Trophoblast cell (in vitro differentiated cells and primary cell): ENCODE measurements at regions not wholly inside any gene's neighbourhood (a gene's known extent, or its start where the extent isn't known, plus 50 kb on each side); places are given as distances from the start of the nearest gene placed in this dataset.
"Not testable (repeated sequence)": the region's sequence is repeated elsewhere in the genome, so short reads cannot be mapped to it uniquely, and the experiment has no call there.

Experiments used
- DNase-seq, 2 donors: peaks; one replicate each; pipeline ENCODE4 v3.0.0-alpha.2; 2016
- H2AFZ ChIP-seq: 2 replicates; pipeline ENCODE4 v1.6.1; 2013; ENCODE audit warnings: low read length, moderate library complexity, mild to moderate bottlenecking; ENCODE audit not compliant: insufficient read depth, poor library complexity
- H2AK5ac ChIP-seq: 2 replicates; pipeline ENCODE4 v1.6.1; 2013; ENCODE audit warnings: mild to moderate bottlenecking, low read length
- H2BK120ac ChIP-seq: 2 replicates; pipeline ENCODE4 v1.6.1; 2013; ENCODE audit warnings: low read length, mild to moderate bottlenecking, moderate library complexity; ENCODE audit not compliant: insufficient read depth, poor library complexity
- H2BK12ac ChIP-seq: 2 replicates; pipeline ENCODE4 v1.6.1; 2013; ENCODE audit warnings: mild to moderate bottlenecking, low read length, moderate library complexity
- H2BK5ac ChIP-seq: 2 replicates; pipeline ENCODE4 v1.6.1; 2013; ENCODE audit warnings: low read length, low read depth, moderate library complexity, mild to moderate bottlenecking; ENCODE audit not compliant: poor library complexity
- H3K14ac ChIP-seq: 2 replicates; pipeline ENCODE4 v1.6.1; 2013; ENCODE audit warnings: mild to moderate bottlenecking, low read length
- H3K18ac ChIP-seq: 2 replicates; pipeline ENCODE4 v1.6.1; 2013; ENCODE audit warnings: mild to moderate bottlenecking, low read length
- H3K23ac ChIP-seq: 2 replicates; pipeline ENCODE4 v1.6.1; 2013; ENCODE audit warnings: low read length
- H3K27ac ChIP-seq: 2 replicates; pipeline ENCODE4 v1.5.1; 2013; ENCODE audit warnings: low read depth, mild to moderate bottlenecking, inconsistent platforms, low read length, moderate library complexity
- H3K27me3 ChIP-seq: 2 replicates; pipeline ENCODE4 v1.6.1; 2013; ENCODE audit warnings: inconsistent platforms, mild to moderate bottlenecking, low read length, moderate library complexity; ENCODE audit not compliant: insufficient read depth
- H3K36me3 ChIP-seq, 2 experiments: 1 replicate in 1 of 2; 2 replicates in 1 of 2; pipeline ENCODE4 v1.6.1; 2013; ENCODE audit warnings: low read length in 2 of 2, mild to moderate bottlenecking in 2 of 2, moderate library complexity in 1 of 2; ENCODE audit not compliant: insufficient read depth in 2 of 2, control insufficient read depth in 1 of 2
- H3K4ac ChIP-seq: 2 replicates; pipeline ENCODE4 v1.6.1; 2013; ENCODE audit warnings: low read depth, mild to moderate bottlenecking, low read length, moderate library complexity
- H3K4me1 ChIP-seq, 2 experiments: 1 replicate in 1 of 2; 2 replicates in 1 of 2; pipeline ENCODE4 v1.6.1; 2013; ENCODE audit warnings: low read length in 2 of 2, mild to moderate bottlenecking in 2 of 2, moderate library complexity in 1 of 2; ENCODE audit not compliant: insufficient read depth in 2 of 2, control insufficient read depth in 1 of 2
- H3K4me2 ChIP-seq: 2 replicates; pipeline ENCODE4 v1.6.1; 2013; ENCODE audit warnings: inconsistent platforms, mild to moderate bottlenecking, low read length, moderate library complexity
- H3K4me3 ChIP-seq: 2 replicates; pipeline ENCODE4 v1.5.1; 2013; ENCODE audit warnings: mild to moderate bottlenecking, low read depth, low read length, inconsistent platforms
- H3K79me1 ChIP-seq: one replicate; pipeline ENCODE4 v1.6.1; 2013; ENCODE audit warnings: low read length
- H3K79me2 ChIP-seq: 2 replicates; pipeline ENCODE4 v1.6.1; 2013; ENCODE audit warnings: low read length, mild to moderate bottlenecking; ENCODE audit not compliant: control insufficient read depth, insufficient read depth, poor library complexity
- H3K9ac ChIP-seq: 2 replicates; pipeline ENCODE4 v1.6.1; 2013; ENCODE audit warnings: mild to moderate bottlenecking, low read length
- H3K9me3 ChIP-seq: 2 replicates; pipeline ENCODE4 v1.6.1; 2013; ENCODE audit warnings: low read depth, mild to moderate bottlenecking, control low read depth, inconsistent platforms, low read length; ENCODE audit not compliant: insufficient read depth
- H4K12ac ChIP-seq: 2 replicates; pipeline ENCODE4 v1.6.1; 2013; ENCODE audit warnings: low read depth, mild to moderate bottlenecking, low read length, moderate library complexity
- H4K8ac ChIP-seq: 2 replicates; pipeline ENCODE4 v1.6.1; 2013; ENCODE audit warnings: low read depth, mild to moderate bottlenecking, low read length, moderate library complexity
- H4K91ac ChIP-seq: one replicate; pipeline ENCODE4 v1.6.1; 2013; ENCODE audit warnings: low read depth, mild to moderate bottlenecking, low read length, moderate library complexity
- WGBS: extraction: QIAGEN DNeasy Blood & Tissue Kit; methylation state at CpG from one replicate; pipeline ENCODE4 v1.1.7; 2013; ENCODE audit warnings: missing lambda C conversion rate; ENCODE audit not compliant: insufficient read length, insufficient coverage; ENCODE audit errors: extremely low coverage; 5-methylcytosine and 5-hydroxymethylcytosine counted together

GRCh38 chr3:176840641-176841286 is 356.5 kb downstream of the TBL1XR1 start:
- H2BK12ac ChIP-seq = no peak overlapping the region

GRCh38 chr3:176839901-176840300 is 357.4 kb downstream of the TBL1XR1 start:
- no peak overlapping the region for H3K14ac ChIP-seq

More at GRCh38 chr3:176840641-176841286, 356.5 kb downstream of the TBL1XR1 start:
- Histone ChIP-seq H3K79me2 (no peaks in the 10 kb centered on the region), H3K4me3 (no peak overlapping the region), H3K14ac (no peak overlapping the region), H4K91ac (no peak overlapping the region), H2AK5ac (no peak overlapping the region), H3K27ac (no peak overlapping the region), H2AFZ (no peak overlapping the region), H3K18ac (no peak overlapping the region), H3K4ac (no peak overlapping the region), H3K23ac (no peak overlapping the region), H2BK5ac (no peak overlapping the region), H3K4me1 (no peaks in the 10 kb centered on the region), H3K9me3 (no peaks in the 10 kb centered on the region), H3K9ac (no peak overlapping the region), H3K79me1 (no peaks in the 10 kb centered on the region), H2BK120ac (no peak overlapping the region), H3K27me3 (no peaks in the 10 kb centered on the region), H3K36me3 (no peaks in the 10 kb centered on the region), H3K4me2 (no peak overlapping the region), H4K8ac (no peak overlapping the region), H4K12ac (no peak overlapping the region)
- no peak for DNase-seq
- WGBS = no CpG with 5 or more reads among the region's 8 CpGs

GRCh38 chr3:176839466-176839865 is 357.8 kb downstream of the TBL1XR1 start:
- no peak overlapping the region for H3K4me2 ChIP-seq
- H3K18ac ChIP-seq = no peak overlapping the region
- no peaks in the 10 kb centered on the region for H3K4me1 ChIP-seq
- no peak overlapping the region for H2AK5ac ChIP-seq
- H3K79me2 ChIP-seq = no peaks in the 10 kb centered on the region
- H3K36me3 ChIP-seq = no peaks in the 10 kb centered on the region
- no peak overlapping the region for H3K23ac ChIP-seq
- H3K4me3 ChIP-seq = no peak overlapping the region
- no peak overlapping the region for H4K8ac ChIP-seq
- no peaks in the 10 kb centered on the region for H3K27me3 ChIP-seq
- no peak overlapping the region for H4K91ac ChIP-seq
- no peak for DNase-seq
- H3K79me1 ChIP-seq = no peaks in the 10 kb centered on the region
- H3K27ac ChIP-seq = no peak overlapping the region
- WGBS = no CpG with 5 or more reads among the region's 3 CpGs
- no peaks in the 10 kb centered on the region for H3K9me3 ChIP-seq
- H2BK5ac ChIP-seq = no peak overlapping the region
- H3K14ac ChIP-seq = no peak overlapping the region
- no peak overlapping the region for H2AFZ ChIP-seq
- H4K12ac ChIP-seq = no peak overlapping the region
- no peak overlapping the region for H3K4ac ChIP-seq
- H2BK120ac ChIP-seq = no peak overlapping the region
- no peak overlapping the region for H3K9ac ChIP-seq
- no peak overlapping the region for H2BK12ac ChIP-seq

More at GRCh38 chr3:176839901-176840300, 357.4 kb downstream of the TBL1XR1 start:
- H3K4me1 ChIP-seq = no peaks in the 10 kb centered on the region
- no peaks in the 10 kb centered on the region for H3K79me2 ChIP-seq
- no peak overlapping the region for H4K8ac ChIP-seq
- H2AFZ ChIP-seq = no peak overlapping the region
- no peak overlapping the region for H2BK5ac ChIP-seq
- H3K4me3 ChIP-seq = no peak overlapping the region
- no peak overlapping the region for H3K4ac ChIP-seq
- no peak overlapping the region for H4K91ac ChIP-seq
- no peaks in the 10 kb centered on the region for H3K27me3 ChIP-seq
- no peak for DNase-seq
- H3K79me1 ChIP-seq = no peaks in the 10 kb centered on the region
- H3K4me2 ChIP-seq = no peak overlapping the region
- no peaks in the 10 kb centered on the region for H3K9me3 ChIP-seq
- H3K27ac ChIP-seq = no peak overlapping the region
- no peak overlapping the region for H3K23ac ChIP-seq
- H2AK5ac ChIP-seq = no peak overlapping the region
- WGBS = no CpG with 5 or more reads among the region's 2 CpGs
- H3K9ac ChIP-seq = no peak overlapping the region
- no peaks in the 10 kb centered on the region for H3K36me3 ChIP-seq
- no peak overlapping the region for H4K12ac ChIP-seq
- H2BK120ac ChIP-seq = no peak overlapping the region
- no peak overlapping the region for H3K18ac ChIP-seq
- no peak overlapping the region for H2BK12ac ChIP-seq

GRCh38 chr3:176827244-176827643 is 370.0 kb downstream of the TBL1XR1 start:
- H3K4me1 ChIP-seq, H3K9ac ChIP-seq, H4K12ac ChIP-seq, H2AK5ac ChIP-seq, H3K14ac ChIP-seq, H3K79me1 ChIP-seq, H4K8ac ChIP-seq, H3K4me2 ChIP-seq, H3K4me3 ChIP-seq, H2BK120ac ChIP-seq, H3K23ac ChIP-seq, DNase-seq, H3K79me2 ChIP-seq, H3K27me3 ChIP-seq, H4K91ac ChIP-seq, H3K27ac ChIP-seq, H2BK5ac ChIP-seq, H3K36me3 ChIP-seq, H3K18ac ChIP-seq, H2AFZ ChIP-seq, H2BK12ac ChIP-seq, H3K9me3 ChIP-seq, H3K4ac ChIP-seq: not testable (repeated sequence)
- WGBS = no CpG with 5 or more reads among the region's 15 CpGs
